A549 (cell line): ENCODE measurements at regions not wholly inside any gene's neighbourhood (a gene's known extent, or its start where the extent isn't known, plus 50 kb on each side); places are given as distances from the start of the nearest gene placed in this dataset.

ENCODE experiments used
- ATAC-seq, 2 experiments: fragments of 200-7000 bp in 1 of 2; fragments of >200 bp in 1 of 2; cut with Nextera tagmentation in 1 of 2; cut with Tn5 transposase in 1 of 2; 3 replicates each; pipeline versions ENCODE4 v1.8.0 to v1.9.1; 2018 to 2020; ENCODE audit warnings: mild to moderate bottlenecking in 1 of 2, moderate library complexity in 1 of 2
- CTCF ChIA-PET: fragments of 300-600 bp; sonication (Branson Sonifier 250); formaldehyde crosslinking; extraction: SDS; loops from one replicate; lab custom pipeline; 2021; ENCODE audit warnings: antibody characterized with exemption, inconsistent platforms; lab: Yijun Ruan, JAX
- POLR2A ChIA-PET: fragments of 350-600 bp; formaldehyde crosslinking; extraction: SDS; loops from one replicate; lab custom pipeline; 2021; ENCODE audit warnings: antibody characterized with exemption, inconsistent platforms; lab: Yijun Ruan, JAX
- DNase-seq, 2 experiments: peaks; one replicate each; pipeline versions ENCODE4 v3.0.0 to v3.0.0-alpha.2; 2011 to 2016; ENCODE audit warnings: low read depth in 1 of 2, low spot score in 1 of 2
- FAIRE-seq: peaks from 2 replicates; lab custom pipeline; 2011; peaks lifted over from hg19 to GRCh38; lab: Jason Lieb, UNC
- H3K27ac ChIP-seq, 2 experiments: fragments of >200 bp; sonication (Bioruptor Twin); formaldehyde crosslinking; 3 replicates each; pipeline ENCODE4 v1.5.1; 2016 to 2017
- H3K4me1 ChIP-seq: fragments of >200 bp; sonication (Bioruptor Twin); formaldehyde crosslinking; 3 replicates; pipeline ENCODE4 v1.6.1; 2016
- H3K4me2 ChIP-seq: fragments of >200 bp; sonication (Bioruptor Twin); formaldehyde crosslinking; 3 replicates; pipeline ENCODE4 v1.6.1; 2016
- H3K4me3 ChIP-seq: fragments of >200 bp; sonication (Bioruptor Twin); formaldehyde crosslinking; 3 replicates; pipeline ENCODE4 v1.5.1; 2016
- H3K9me3 ChIP-seq: fragments of >200 bp; sonication (Bioruptor Twin); formaldehyde crosslinking; 3 replicates; pipeline ENCODE4 v1.6.1; 2016
- BHLHE40 ChIP-seq: IDR thresholded peaks from 2 replicates; pipeline ENCODE4 v1.6.1; 2012; ENCODE audit warnings: low read depth, low read length, inconsistent platforms
- CBX8 ChIP-seq: fragments of 200-600 bp; sonication (generic); IDR thresholded peaks from 2 replicates; pipeline ENCODE4 v1.6.1; 2016
- CEBPB ChIP-seq, 2 experiments: fragments of >200 bp in 1 of 2; sonication (Bioruptor Twin) in 1 of 2; formaldehyde crosslinking in 1 of 2; IDR thresholded peaks; 2 replicates each; pipeline ENCODE4 v1.6.1; 2012 to 2016
- EP300 ChIP-seq, 2 experiments: fragments of >200 bp; sonication (Bioruptor Twin); formaldehyde crosslinking; IDR thresholded peaks; 2 replicates in 1 of 2; 3 replicates in 1 of 2; pipeline ENCODE4 v1.6.1; 2016 to 2017
- ESRRA ChIP-seq: fragments of 150-350 bp; IDR thresholded peaks from 2 replicates; pipeline ENCODE4 v1.6.1; 2014; ENCODE audit warnings: mild to moderate bottlenecking, low read length, borderline replicate concordance
- FOSB ChIP-seq: fragments of 250-450 bp; sonication (Bioruptor Pico); IDR thresholded peaks from 2 replicates; pipeline ENCODE4 v1.5.0; 2020; ENCODE audit warnings: mild to moderate bottlenecking, moderate library complexity
- FOSL2 ChIP-seq, 2 experiments: fragments of 450-650 bp in 1 of 2; fragments of >200 bp in 1 of 2; sonication (Bioruptor Twin) in 1 of 2; formaldehyde crosslinking; IDR thresholded peaks; 2 replicates each; pipeline versions ENCODE4 v1.5.0 to v1.6.1; 2016 to 2020; ENCODE audit warnings: mild to moderate bottlenecking in 1 of 2, moderate library complexity in 1 of 2
- HDAC2 ChIP-seq: fragments of 200-600 bp; sonication (generic); IDR thresholded peaks from 2 replicates; pipeline ENCODE4 v1.6.1; 2016
- KDM1A ChIP-seq: fragments of 200-600 bp; sonication (generic); IDR thresholded peaks from 2 replicates; pipeline ENCODE4 v1.6.1; 2016; ENCODE audit warnings: low read depth, mild to moderate bottlenecking
- MYC ChIP-seq: IDR thresholded peaks from 2 replicates; pipeline ENCODE4 v1.6.1; 2012; ENCODE audit warnings: mild to moderate bottlenecking, inconsistent platforms, low read length, improper control_type of control experiment, borderline replicate concordance
- NR3C1 ChIP-seq: fragments of >200 bp; sonication (Bioruptor Twin); formaldehyde crosslinking; IDR thresholded peaks from 3 replicates; pipeline ENCODE4 v1.6.1; 2017
- POLR2A ChIP-seq: IDR thresholded peaks from 2 replicates; pipeline ENCODE4 v1.6.1; 2012; ENCODE audit warnings: mild to moderate bottlenecking, low read length
- POLR2AphosphoS2 ChIP-seq: conservative IDR thresholded peaks from 2 replicates; pipeline ENCODE4 v1.6.1; 2012; ENCODE audit warnings: low read length, improper control_type of control experiment, inconsistent platforms
- RARB ChIP-seq: fragments of 250-450 bp; sonication (Bioruptor Pico); IDR thresholded peaks from 2 replicates; pipeline ENCODE4 v1.8.0; 2021; ENCODE audit warnings: mild to moderate bottlenecking, moderate library complexity
- RCOR1 ChIP-seq: fragments of 150-350 bp; IDR thresholded peaks from 2 replicates; pipeline ENCODE4 v1.6.1; 2014; ENCODE audit warnings: antibody characterized with exemption, low read length, low read depth
- SMC3 ChIP-seq: fragments of >200 bp; sonication (Bioruptor Twin); formaldehyde crosslinking; IDR thresholded peaks from 3 replicates; pipeline ENCODE4 v1.6.1; 2018; ENCODE audit warnings: inconsistent platforms
- ZC3H11A ChIP-seq: fragments of 450-650 bp; IDR thresholded peaks from 2 replicates; pipeline ENCODE4 v1.6.1; 2014; ENCODE audit warnings: antibody characterized with exemption, mild to moderate bottlenecking
- ZNF302 ChIP-seq: fragments of 250-450 bp; sonication (Bioruptor Pico); IDR thresholded peaks from 2 replicates; pipeline ENCODE4 v1.9.0; 2021; ENCODE audit warnings: inconsistent platforms, mild to moderate bottlenecking, moderate library complexity
- WGBS: methylation state at CpG from one replicate; pipeline ENCODE4 v1.1.6; 2017; ENCODE audit errors: missing lambda C conversion rate; 5-methylcytosine and 5-hydroxymethylcytosine counted together
- TF ChIP-seq, protein P1 (sequence below): fragments of 250-450 bp; sonication (Bioruptor Pico); IDR thresholded peaks from 2 replicates; pipeline ENCODE4 v1.5.0; 2020; ENCODE audit warnings: low read depth, mild to moderate bottlenecking, moderate library complexity

DNA sequence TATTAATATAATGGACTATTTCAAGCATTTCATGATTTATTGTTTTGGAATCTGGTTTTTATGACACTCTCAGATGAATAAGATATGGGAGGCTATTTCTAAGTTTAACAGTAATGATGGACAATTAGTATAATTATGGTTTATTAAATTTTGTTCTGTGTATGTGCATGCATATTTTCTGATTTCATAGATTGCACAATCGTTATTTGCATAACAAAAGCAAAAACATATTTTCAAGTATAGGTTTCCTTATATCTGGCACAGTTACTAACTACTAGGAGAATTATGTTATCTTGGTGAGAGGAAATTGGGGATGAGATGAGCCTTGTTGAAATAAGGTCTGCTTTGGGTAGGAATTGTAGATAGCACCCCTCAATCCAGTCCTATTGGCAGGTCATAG, 413.1 kb downstream of the MCTP2 start:
- no peaks in the 10 kb centered on the region; the same call in 2 of the 3 replicates for H3K9me3 ChIP-seq
- WGBS = 0% methylated on average over 1 of the region's 1 CpG
- ChIA-PET CTCF (no interaction called here), POLR2A (no interaction called here)
- no peak overlapping the region for H3K4me2 ChIP-seq
- H3K4me1 ChIP-seq = no peaks in the 10 kb centered on the region
- ATAC-seq (no peak), DNase-seq (no peak), FAIRE-seq (no peak)
- H3K27ac ChIP-seq = no peak overlapping the region
- no peak overlapping the region for H3K4me3 ChIP-seq
- TF ChIP-seq FOSL2 (IDR thresholded peaks at IDR 0.05) (no peak), FOSL2 (CRISPR knock-in tag; IDR thresholded peaks at IDR 0.05) (no peak), RARB (no peak)

DNA sequence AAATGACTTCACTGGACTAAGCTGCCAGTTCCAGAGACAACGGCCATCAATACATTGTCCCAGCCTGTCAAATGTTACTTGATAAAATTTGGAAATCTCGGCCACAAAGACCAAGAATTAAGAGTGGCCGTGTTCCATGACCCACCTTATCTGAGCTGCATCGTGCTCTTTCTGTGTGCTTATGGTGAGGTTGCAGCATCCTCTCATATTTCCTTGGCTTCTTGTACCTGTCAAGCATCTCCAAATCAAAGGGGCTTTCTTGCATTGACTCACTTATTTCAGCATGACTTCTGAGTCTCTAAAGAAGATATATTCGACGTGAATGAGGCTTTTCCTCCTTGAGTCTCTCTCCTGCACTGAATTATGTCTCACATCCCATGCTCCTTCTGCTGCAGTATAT, 421.7 kb downstream of the MCTP2 start:
- TF ChIP-seq ZNF302 (no peak), BHLHE40 (no peak), CEBPB (IDR thresholded peaks at IDR 0.05) (no peak), RARB (no peak)
- TF ChIP-seq, all 56 proteins: peak for 0
- Histone ChIP-seq H3K27ac (no peak overlapping the region), H3K4me3 (no peak overlapping the region), H3K4me2 (no peak overlapping the region), H3K9me3 (no peaks in the 10 kb centered on the region), H3K4me1 (no peaks in the 10 kb centered on the region)
- ATAC-seq = no peak
- ChIA-PET CTCF (interaction anchor here (0.7 to 0.9 kb wide), 2 partner anchors 9 to 17 kb away, joined by 3 to 4 read pairs; no protein-coding TSS in a partner anchor), POLR2A (no interaction called here)
- no peak for DNase-seq
- FAIRE-seq = no peak
- WGBS = 3% methylated on average over 6 of the region's 6 CpGs

DNA sequence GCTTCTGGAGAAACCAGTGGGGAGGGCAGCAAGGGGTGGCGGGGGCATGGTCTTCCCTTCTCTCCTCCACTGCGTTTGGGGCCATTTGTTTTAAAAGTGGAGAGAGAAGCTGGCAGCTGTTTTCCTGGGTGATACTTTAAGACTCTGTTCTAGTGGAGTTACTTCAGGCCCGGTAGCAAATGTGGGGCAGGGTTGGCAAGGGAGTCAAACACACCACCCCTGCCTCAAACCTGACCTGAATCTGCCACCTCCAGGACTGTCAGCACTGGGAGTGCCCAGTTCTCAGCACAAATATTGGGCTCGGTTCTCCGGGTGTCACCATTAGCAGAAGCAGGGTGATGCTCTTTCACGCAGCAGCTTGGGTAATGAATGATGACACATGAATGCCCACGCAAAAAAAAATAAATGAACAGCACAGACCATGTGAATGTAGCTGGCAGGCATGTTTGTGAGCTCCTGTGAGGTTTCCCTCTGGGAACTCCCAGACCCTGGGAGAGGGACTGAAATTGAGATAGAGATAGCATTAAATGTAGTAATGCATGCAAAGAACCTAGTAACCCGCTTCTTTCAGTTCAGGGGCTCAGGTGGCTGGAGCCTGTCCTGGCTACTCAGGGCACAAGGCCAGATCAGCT, 424.0 kb downstream of the MCTP2 start:
- TF ChIP-seq MYC (no peak), BHLHE40 (no peak), NR3C1 (no peak), ESRRA (no peak), POLR2A (no peak), HDAC2 (no peak), FOSB (CRISPR knock-in tag) (no peak), RCOR1 (no peak)
- TF ChIP-seq, protein P1, sequence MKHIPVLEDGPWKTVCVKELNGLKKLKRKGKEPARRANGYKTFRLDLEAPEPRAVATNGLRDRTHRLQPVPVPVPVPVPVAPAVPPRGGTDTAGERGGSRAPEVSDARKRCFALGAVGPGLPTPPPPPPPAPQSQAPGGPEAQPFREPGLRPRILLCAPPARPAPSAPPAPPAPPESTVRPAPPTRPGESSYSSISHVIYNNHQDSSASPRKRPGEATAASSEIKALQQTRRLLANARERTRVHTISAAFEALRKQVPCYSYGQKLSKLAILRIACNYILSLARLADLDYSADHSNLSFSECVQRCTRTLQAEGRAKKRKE (CRISPR knock-in tag) = no peak
- 11% methylated on average over 8 of the region's 8 CpGs for WGBS
- DNase-seq = no peak

DNA sequence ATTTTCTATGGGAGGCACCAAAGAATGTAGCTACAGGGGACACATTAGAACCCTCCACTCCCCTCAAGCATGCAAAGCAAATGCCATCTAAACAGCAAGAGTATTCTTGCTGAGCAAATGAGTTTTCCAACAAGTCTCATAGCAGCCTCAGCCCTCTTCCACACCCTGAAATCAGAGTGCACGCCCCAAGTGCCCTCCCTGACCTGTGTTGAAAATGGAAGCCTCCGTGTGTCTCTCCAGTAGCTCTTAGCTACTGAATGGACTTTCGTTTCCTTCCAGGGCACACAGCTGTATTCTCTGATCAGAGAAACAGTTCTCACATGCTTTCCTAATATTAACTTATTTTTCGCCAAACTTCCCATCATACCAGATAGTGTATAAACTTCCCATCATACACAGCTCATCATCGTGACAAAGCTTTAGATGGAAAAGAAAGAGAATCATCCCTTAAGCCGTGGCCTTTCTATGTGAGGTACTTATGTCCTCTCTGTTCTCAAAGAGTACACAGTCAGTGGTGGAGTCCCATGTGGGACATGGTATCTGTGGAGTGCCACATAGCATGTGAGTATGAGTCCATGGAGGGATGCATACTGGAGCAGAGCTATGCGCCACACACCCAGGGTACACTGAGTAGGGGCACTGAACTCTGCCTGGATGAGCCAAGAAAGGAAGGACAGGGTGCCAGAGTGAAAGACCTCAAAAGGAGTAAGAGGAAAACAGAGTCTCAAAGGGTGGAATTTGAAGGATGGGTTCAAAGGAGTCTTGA, 434.5 kb downstream of the MCTP2 start:
- Histone ChIP-seq H3K27ac (no peak overlapping the region), H3K4me1 (no peaks in the 10 kb centered on the region), H3K9me3 (no peaks in the 10 kb centered on the region), H3K4me2 (no peak overlapping the region), H3K4me3 (no peak overlapping the region)
- no peak for TF ChIP-seq POLR2AphosphoS2
- no peak for TF ChIP-seq CEBPB (IDR thresholded peaks at IDR 0.05)
- TF ChIP-seq FOSB (CRISPR knock-in tag) = no peak
- TF ChIP-seq HDAC2 = no peak
- no peak for TF ChIP-seq CBX8
- TF ChIP-seq EP300 (IDR thresholded peaks at IDR 0.05) = no peak
- TF ChIP-seq ZC3H11A = no peak
- TF ChIP-seq SMC3 = no peak
- TF ChIP-seq KDM1A = no peak
- no peak for DNase-seq
- 9% methylated on average over 7 of the region's 7 CpGs for WGBS
- no peak for ATAC-seq
- POLR2A ChIA-PET = no interaction called here
- no peak for FAIRE-seq
- CTCF ChIA-PET = interaction anchor here (0.8 kb wide), 1 partner anchor 14 kb away, joined by 3 read pairs; no protein-coding TSS in a partner anchor

More for the DNA sequence above, 424.0 kb downstream of the MCTP2 start:
- H3K4me1 ChIP-seq = no peaks in the 10 kb centered on the region
- no peaks in the 10 kb centered on the region for H3K9me3 ChIP-seq
- H3K4me3 ChIP-seq = no peak overlapping the region
- ATAC-seq (no peak), FAIRE-seq (no peak)
- CTCF ChIA-PET = interaction anchor here (0.9 kb wide), 1 partner anchor 19 kb away, joined by 4 read pairs; no protein-coding TSS in a partner anchor
- no peak overlapping the region for H3K27ac ChIP-seq
- no peak overlapping the region for H3K4me2 ChIP-seq
- POLR2A ChIA-PET = no interaction called here
